ENCODE measurements at regions not wholly inside any gene's neighbourhood (a gene's known extent, or its start where the extent isn't known, plus 50 kb on each side); places are given as distances from the start of the nearest gene placed in this dataset.

DNA sequence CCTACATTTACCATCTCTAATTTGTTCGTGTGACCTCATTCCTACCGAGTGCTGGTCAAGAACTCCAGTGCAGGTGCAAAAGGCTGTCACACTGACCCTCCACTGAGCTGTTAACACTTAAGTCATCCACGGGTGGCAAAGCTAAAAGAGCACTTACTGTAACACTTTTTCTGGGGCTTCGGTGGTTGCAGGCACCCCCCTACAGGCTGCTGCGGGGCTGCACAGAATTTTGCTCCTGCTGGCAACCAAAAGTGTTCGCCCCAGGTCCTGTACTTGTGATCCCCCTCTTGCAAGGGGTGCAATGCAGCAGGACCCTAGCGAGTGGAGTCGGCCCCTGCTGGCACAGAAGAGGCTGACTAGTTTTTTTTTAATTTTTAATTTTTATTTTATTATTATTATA lies 298.9 kb upstream of the CNTNAP2 start:
- TF ChIP-seq TARDBP (IDR thresholded peaks at IDR 0.05; ENCODE audit: borderline replicate concordance) = no peak
- TF ChIP-seq POLR2AphosphoS5 (IDR thresholded peaks at IDR 0.05; ENCODE audit: low read length) = no peak
- TF ChIP-seq, protein P1, sequence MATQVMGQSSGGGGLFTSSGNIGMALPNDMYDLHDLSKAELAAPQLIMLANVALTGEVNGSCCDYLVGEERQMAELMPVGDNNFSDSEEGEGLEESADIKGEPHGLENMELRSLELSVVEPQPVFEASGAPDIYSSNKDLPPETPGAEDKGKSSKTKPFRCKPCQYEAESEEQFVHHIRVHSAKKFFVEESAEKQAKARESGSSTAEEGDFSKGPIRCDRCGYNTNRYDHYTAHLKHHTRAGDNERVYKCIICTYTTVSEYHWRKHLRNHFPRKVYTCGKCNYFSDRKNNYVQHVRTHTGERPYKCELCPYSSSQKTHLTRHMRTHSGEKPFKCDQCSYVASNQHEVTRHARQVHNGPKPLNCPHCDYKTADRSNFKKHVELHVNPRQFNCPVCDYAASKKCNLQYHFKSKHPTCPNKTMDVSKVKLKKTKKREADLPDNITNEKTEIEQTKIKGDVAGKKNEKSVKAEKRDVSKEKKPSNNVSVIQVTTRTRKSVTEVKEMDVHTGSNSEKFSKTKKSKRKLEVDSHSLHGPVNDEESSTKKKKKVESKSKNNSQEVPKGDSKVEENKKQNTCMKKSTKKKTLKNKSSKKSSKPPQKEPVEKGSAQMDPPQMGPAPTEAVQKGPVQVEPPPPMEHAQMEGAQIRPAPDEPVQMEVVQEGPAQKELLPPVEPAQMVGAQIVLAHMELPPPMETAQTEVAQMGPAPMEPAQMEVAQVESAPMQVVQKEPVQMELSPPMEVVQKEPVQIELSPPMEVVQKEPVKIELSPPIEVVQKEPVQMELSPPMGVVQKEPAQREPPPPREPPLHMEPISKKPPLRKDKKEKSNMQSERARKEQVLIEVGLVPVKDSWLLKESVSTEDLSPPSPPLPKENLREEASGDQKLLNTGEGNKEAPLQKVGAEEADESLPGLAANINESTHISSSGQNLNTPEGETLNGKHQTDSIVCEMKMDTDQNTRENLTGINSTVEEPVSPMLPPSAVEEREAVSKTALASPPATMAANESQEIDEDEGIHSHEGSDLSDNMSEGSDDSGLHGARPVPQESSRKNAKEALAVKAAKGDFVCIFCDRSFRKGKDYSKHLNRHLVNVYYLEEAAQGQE (IDR thresholded peaks at IDR 0.05; ENCODE audit: low read depth, low read length) = no peak
- TF ChIP-seq EZH2 (IDR thresholded peaks at IDR 0.05; ENCODE audit: borderline replicate concordance, control insufficient read depth, low read depth, low read length) = no peak
- no peak for TF ChIP-seq ZZZ3 (IDR thresholded peaks at IDR 0.05; ENCODE audit: control insufficient read depth, insufficient read length, low read depth)
- no peak for TF ChIP-seq CTCF (IDR thresholded peaks at IDR 0.05 in 2 of 3, conservative IDR thresholded peaks at IDR 0.05 in 1 of 3; ENCODE audit: control insufficient read depth in 2 of 3, extremely low read depth in 1 of 3, insufficient read depth in 1 of 3, low read depth in 3 of 3, low read length in 3 of 3)
- TF ChIP-seq IRF3 (IDR thresholded peaks at IDR 0.05) = no peak
- no peak for TF ChIP-seq BCLAF1 (IDR thresholded peaks at IDR 0.05)
- no peak for TF ChIP-seq NFIC (IDR thresholded peaks at IDR 0.05; ENCODE audit: low read depth, low read length)
- TF ChIP-seq EGR1 (IDR thresholded peaks at IDR 0.05; ENCODE audit: borderline replicate concordance in 1 of 2, low read depth in 2 of 2, low read length in 2 of 2) = no peak
- TF ChIP-seq MEF2A (IDR thresholded peaks at IDR 0.05; ENCODE audit: insufficient read depth, low read depth, low read length) = no peak
